ENCODE measurements at regions not wholly inside any gene's neighbourhood (a gene's known extent, or its start where the extent isn't known, plus 50 kb on each side); places are given as distances from the start of the nearest gene placed in this dataset.
"Not testable (repeated sequence)": the region's sequence is repeated elsewhere in the genome, so short reads cannot be mapped to it uniquely, and the experiment has no call there.

- H2BK5ac ChIP-seq (ENCODE audit: low read depth, low read length, poor library complexity, severe bottlenecking); DNase-seq; H3K9ac ChIP-seq (ENCODE audit: low read depth, low read length); H3K18ac ChIP-seq (ENCODE audit: low read depth, low read length); H3K27me3 ChIP-seq (ENCODE audit: control insufficient read depth, insufficient read depth, low read length); H2AK9ac ChIP-seq (replicated peaks; ENCODE audit: low read depth, low read length, poor library complexity); H4K20me1 ChIP-seq (ENCODE audit: insufficient read depth, low read length); H3K4ac ChIP-seq (ENCODE audit: low read depth, low read length); H3K56ac ChIP-seq (ENCODE audit: extremely low read depth, insufficient read depth, low read length); CTCF ChIA-PET; H3K79me1 ChIP-seq (ENCODE audit: low read depth in 1 of 2, low read length in 2 of 2); POLR2A ChIA-PET (ENCODE audit: unreplicated experiment); H3K4me3 ChIP-seq (ENCODE audit: insufficient read depth, low read depth, low read length); H2BK20ac ChIP-seq (ENCODE audit: low read depth, low read length); ATAC-seq (ENCODE audit: low read depth); H3K36me3 ChIP-seq (ENCODE audit: control insufficient read depth, insufficient read depth, low read length); H4K5ac ChIP-seq (ENCODE audit: low read depth, low read length); dilution Hi-C loops (cut with HindIII; ENCODE audit: low sequenced_read_pairs, unreplicated experiment); BruUV-seq (replicated peaks); H2AFZ ChIP-seq (replicated peaks; ENCODE audit: low read length, poor library complexity); H2BK120ac ChIP-seq (ENCODE audit: low read depth, low read length); H3K23ac ChIP-seq (ENCODE audit: low read depth, low read length); H3K4me2 ChIP-seq (ENCODE audit: low read depth, low read length); H2AK5ac ChIP-seq (ENCODE audit: low read depth, low read length); H3K27ac ChIP-seq (ENCODE audit: insufficient read depth, low read length); intact Hi-C loops (cut with micrococcal nuclease); H3K4me1 ChIP-seq (ENCODE audit: control insufficient read depth, insufficient read depth, low read length); H3K9me1 ChIP-seq (ENCODE audit: insufficient read depth, low read length); H3K14ac ChIP-seq (replicated peaks; ENCODE audit: low read depth, low read length); H2BK15ac ChIP-seq (ENCODE audit: low read depth, low read length); in situ Hi-C loops (cut with MboI; ENCODE audit: low sequenced_read_pairs); H4K8ac ChIP-seq (ENCODE audit: low read depth in 2 of 2, low read length in 2 of 2); H4K91ac ChIP-seq (ENCODE audit: insufficient read depth, low read depth, low read length): not testable (repeated sequence)
- 71% methylated on average over 6 of the region's 9 CpGs; no CpG with 5 or more reads in 1 of the 2 experiments for WGBS, 2 experiments (ENCODE audit: extremely low coverage in 2 of 2, insufficient read length in 1 of 2)
- peaks cover 24% of the 10 kb centered on the region for H3K9me3 ChIP-seq (ENCODE audit: control insufficient read depth, insufficient read depth, low read length)
Measured at GRCh38 chr22:47860907-47861306, 1098.5 kb downstream of the TBC1D22A start.

All from IMR-90 (cell line).